OCI-LY3 (cell line): ENCODE measurements at regions not wholly inside any gene's neighbourhood (a gene's known extent, or its start where the extent isn't known, plus 50 kb on each side); places are given as distances from the start of the nearest gene placed in this dataset.

Source experiments
- CTCF ChIP-seq: fragments of 200-600, 300-600 bp; sonication (generic); IDR thresholded peaks from 2 replicates; pipeline ENCODE4 v1.5.1; 2014; ENCODE audit warnings: antibody characterized with exemption, low read length, low read depth
- EZH2phosphoT487 ChIP-seq: fragments of 200-600 bp; shearing (Covaris generic); IDR thresholded peaks from 2 replicates; pipeline ENCODE4 v1.6.1; 2018; ENCODE audit warnings: antibody characterized with exemption, mixed run types, low read depth

GRCh38 chr11:105399511-105399910 lies 210.4 kb upstream of the GRIA4 start:
- TF ChIP-seq CTCF, result no peak
- no peak for TF ChIP-seq EZH2phosphoT487
